ENCODE measurements at regions not wholly inside any gene's neighbourhood (a gene's known extent, or its start where the extent isn't known, plus 50 kb on each side); places are given as distances from the start of the nearest gene placed in this dataset.

- H3K9me3 ChIP-seq (ENCODE audit: control insufficient read depth in 4 of 4, low read length in 3 of 4) = no peaks in the 10 kb centered on the region
- no peaks in the 10 kb centered on the region for H3K27me3 ChIP-seq (ENCODE audit: control insufficient read depth in 4 of 4, insufficient read depth in 4 of 4, low read length in 3 of 4)
- no peak overlapping the region for H3K4me3 ChIP-seq (ENCODE audit: low read depth in 1 of 3, low read length in 3 of 3)
- H3K27ac ChIP-seq (ENCODE audit: low read depth in 1 of 2, low read length in 2 of 2) = no peak overlapping the region
- peaks cover 2 to 23% (median 9%) of the 10 kb centered on the region in 4 donors for H3K4me1 ChIP-seq (ENCODE audit: control insufficient read depth in 4 of 4, insufficient read depth in 4 of 4, low read length in 3 of 4)
- no peak for TF ChIP-seq FOXA2 (IDR thresholded peaks at IDR 0.05)
- TF ChIP-seq RXRA (IDR thresholded peaks at IDR 0.05) = no peak
- TF ChIP-seq, protein P1, sequence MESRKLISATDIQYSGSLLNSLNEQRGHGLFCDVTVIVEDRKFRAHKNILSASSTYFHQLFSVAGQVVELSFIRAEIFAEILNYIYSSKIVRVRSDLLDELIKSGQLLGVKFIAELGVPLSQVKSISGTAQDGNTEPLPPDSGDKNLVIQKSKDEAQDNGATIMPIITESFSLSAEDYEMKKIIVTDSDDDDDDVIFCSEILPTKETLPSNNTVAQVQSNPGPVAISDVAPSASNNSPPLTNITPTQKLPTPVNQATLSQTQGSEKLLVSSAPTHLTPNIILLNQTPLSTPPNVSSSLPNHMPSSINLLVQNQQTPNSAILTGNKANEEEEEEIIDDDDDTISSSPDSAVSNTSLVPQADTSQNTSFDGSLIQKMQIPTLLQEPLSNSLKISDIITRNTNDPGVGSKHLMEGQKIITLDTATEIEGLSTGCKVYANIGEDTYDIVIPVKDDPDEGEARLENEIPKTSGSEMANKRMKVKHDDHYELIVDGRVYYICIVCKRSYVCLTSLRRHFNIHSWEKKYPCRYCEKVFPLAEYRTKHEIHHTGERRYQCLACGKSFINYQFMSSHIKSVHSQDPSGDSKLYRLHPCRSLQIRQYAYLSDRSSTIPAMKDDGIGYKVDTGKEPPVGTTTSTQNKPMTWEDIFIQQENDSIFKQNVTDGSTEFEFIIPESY (IDR thresholded peaks at IDR 0.05) = no peak
- TF ChIP-seq, protein P2, sequence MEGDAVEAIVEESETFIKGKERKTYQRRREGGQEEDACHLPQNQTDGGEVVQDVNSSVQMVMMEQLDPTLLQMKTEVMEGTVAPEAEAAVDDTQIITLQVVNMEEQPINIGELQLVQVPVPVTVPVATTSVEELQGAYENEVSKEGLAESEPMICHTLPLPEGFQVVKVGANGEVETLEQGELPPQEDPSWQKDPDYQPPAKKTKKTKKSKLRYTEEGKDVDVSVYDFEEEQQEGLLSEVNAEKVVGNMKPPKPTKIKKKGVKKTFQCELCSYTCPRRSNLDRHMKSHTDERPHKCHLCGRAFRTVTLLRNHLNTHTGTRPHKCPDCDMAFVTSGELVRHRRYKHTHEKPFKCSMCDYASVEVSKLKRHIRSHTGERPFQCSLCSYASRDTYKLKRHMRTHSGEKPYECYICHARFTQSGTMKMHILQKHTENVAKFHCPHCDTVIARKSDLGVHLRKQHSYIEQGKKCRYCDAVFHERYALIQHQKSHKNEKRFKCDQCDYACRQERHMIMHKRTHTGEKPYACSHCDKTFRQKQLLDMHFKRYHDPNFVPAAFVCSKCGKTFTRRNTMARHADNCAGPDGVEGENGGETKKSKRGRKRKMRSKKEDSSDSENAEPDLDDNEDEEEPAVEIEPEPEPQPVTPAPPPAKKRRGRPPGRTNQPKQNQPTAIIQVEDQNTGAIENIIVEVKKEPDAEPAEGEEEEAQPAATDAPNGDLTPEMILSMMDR (IDR thresholded peaks at IDR 0.05; ENCODE audit: low read depth, low read length, missing input control) = no peak
- TF ChIP-seq RAD21 (IDR thresholded peaks at IDR 0.05) = no peak
- no peak for TF ChIP-seq FOXA1 (IDR thresholded peaks at IDR 0.05)
- TF ChIP-seq NR2F2 (IDR thresholded peaks at IDR 0.05) = no peak
- TF ChIP-seq, protein P3, sequence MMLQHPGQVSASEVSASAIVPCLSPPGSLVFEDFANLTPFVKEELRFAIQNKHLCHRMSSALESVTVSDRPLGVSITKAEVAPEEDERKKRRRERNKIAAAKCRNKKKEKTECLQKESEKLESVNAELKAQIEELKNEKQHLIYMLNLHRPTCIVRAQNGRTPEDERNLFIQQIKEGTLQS (IDR thresholded peaks at IDR 0.05) = no peak
- TF ChIP-seq MAX (IDR thresholded peaks at IDR 0.05) = no peak
- TF ChIP-seq HNF4G (IDR thresholded peaks at IDR 0.05) = no peak
- WGBS = 48% methylated on average over 4 of the region's 4 CpGs
- DNase-seq (ENCODE audit: low spot score) = no peak
- H3K36me3 ChIP-seq (ENCODE audit: control insufficient read depth in 4 of 4, insufficient read depth in 3 of 4, low read depth in 1 of 4, low read length in 3 of 4) = no peaks in the 10 kb centered on the region
- no peak overlapping the region for H3K9ac ChIP-seq (ENCODE audit: low read depth in 1 of 2, low read length in 2 of 2)
These were observed 117.3 kb upstream of the GRK3 start for GRCh38 chr22:25447067-25447685.

GRCh38 chr22:25447686-25448434 is 116.6 kb upstream of the GRK3 start:
- DNase-seq (ENCODE audit: low spot score) = peak; percentile 98
- 6% methylated on average over 30 of the region's 30 CpGs for WGBS
- TF ChIP-seq, protein P4, sequence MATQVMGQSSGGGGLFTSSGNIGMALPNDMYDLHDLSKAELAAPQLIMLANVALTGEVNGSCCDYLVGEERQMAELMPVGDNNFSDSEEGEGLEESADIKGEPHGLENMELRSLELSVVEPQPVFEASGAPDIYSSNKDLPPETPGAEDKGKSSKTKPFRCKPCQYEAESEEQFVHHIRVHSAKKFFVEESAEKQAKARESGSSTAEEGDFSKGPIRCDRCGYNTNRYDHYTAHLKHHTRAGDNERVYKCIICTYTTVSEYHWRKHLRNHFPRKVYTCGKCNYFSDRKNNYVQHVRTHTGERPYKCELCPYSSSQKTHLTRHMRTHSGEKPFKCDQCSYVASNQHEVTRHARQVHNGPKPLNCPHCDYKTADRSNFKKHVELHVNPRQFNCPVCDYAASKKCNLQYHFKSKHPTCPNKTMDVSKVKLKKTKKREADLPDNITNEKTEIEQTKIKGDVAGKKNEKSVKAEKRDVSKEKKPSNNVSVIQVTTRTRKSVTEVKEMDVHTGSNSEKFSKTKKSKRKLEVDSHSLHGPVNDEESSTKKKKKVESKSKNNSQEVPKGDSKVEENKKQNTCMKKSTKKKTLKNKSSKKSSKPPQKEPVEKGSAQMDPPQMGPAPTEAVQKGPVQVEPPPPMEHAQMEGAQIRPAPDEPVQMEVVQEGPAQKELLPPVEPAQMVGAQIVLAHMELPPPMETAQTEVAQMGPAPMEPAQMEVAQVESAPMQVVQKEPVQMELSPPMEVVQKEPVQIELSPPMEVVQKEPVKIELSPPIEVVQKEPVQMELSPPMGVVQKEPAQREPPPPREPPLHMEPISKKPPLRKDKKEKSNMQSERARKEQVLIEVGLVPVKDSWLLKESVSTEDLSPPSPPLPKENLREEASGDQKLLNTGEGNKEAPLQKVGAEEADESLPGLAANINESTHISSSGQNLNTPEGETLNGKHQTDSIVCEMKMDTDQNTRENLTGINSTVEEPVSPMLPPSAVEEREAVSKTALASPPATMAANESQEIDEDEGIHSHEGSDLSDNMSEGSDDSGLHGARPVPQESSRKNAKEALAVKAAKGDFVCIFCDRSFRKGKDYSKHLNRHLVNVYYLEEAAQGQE (IDR thresholded peaks at IDR 0.05) = no peak
- TF ChIP-seq RXRA (IDR thresholded peaks at IDR 0.05) (peak; percentile 86 to 98), NR2F2 (IDR thresholded peaks at IDR 0.05) (no peak), FOXA2 (IDR thresholded peaks at IDR 0.05) (no peak), SP1 (IDR thresholded peaks at IDR 0.05) (no peak), JUND (IDR thresholded peaks at IDR 0.05) (peak; percentile 68 to 91), FOXA1 (IDR thresholded peaks at IDR 0.05) (no peak), RAD21 (IDR thresholded peaks at IDR 0.05) (peak; percentile 76 to 85), YY1 (IDR thresholded peaks at IDR 0.05) (no peak), TAF1 (conservative IDR thresholded peaks at IDR 0.05) (no peak), HNF4A (conservative IDR thresholded peaks at IDR 0.05) (peak in 1 of 2 donors; percentile 37), EGR1 (IDR thresholded peaks at IDR 0.05; ENCODE audit: low read depth in 2 of 2) (peak in 1 of 2 donors; percentile 72), GABPA (IDR thresholded peaks at IDR 0.05 in 1 of 2, conservative IDR thresholded peaks at IDR 0.05 in 1 of 2) (no peak)
- TF ChIP-seq, protein P1 (IDR thresholded peaks at IDR 0.05) = no peak
- TF ChIP-seq, protein P3 (IDR thresholded peaks at IDR 0.05) = no peak

More at GRCh38 chr22:25447686-25448434, 116.6 kb upstream of the GRK3 start:
- Histone ChIP-seq H3K27me3 (ENCODE audit: control insufficient read depth in 4 of 4, insufficient read depth in 4 of 4, low read length in 3 of 4) (no peaks in the 10 kb centered on the region), H3K27ac (ENCODE audit: low read depth in 1 of 2, low read length in 2 of 2) (peak overlapping the region; percentile 70 to 82), H3K9me3 (ENCODE audit: control insufficient read depth in 4 of 4, low read length in 3 of 4) (no peaks in the 10 kb centered on the region), H3K36me3 (ENCODE audit: control insufficient read depth in 4 of 4, insufficient read depth in 3 of 4, low read depth in 1 of 4, low read length in 3 of 4) (no peaks in the 10 kb centered on the region), H3K9ac (ENCODE audit: low read depth in 1 of 2, low read length in 2 of 2) (peak overlapping the region; percentile 57 to 99), H3K4me1 (ENCODE audit: control insufficient read depth in 4 of 4, insufficient read depth in 4 of 4, low read length in 3 of 4) (peaks cover 2 to 30% (median 14%) of the 10 kb centered on the region in 4 donors), H3K4me3 (ENCODE audit: low read depth in 1 of 3, low read length in 3 of 3) (peak overlapping the region; percentile 77 to 87 (median 78))
